ENCODE measurements at regions not wholly inside any gene's neighbourhood (a gene's known extent, or its start where the extent isn't known, plus 50 kb on each side); places are given as distances from the start of the nearest gene placed in this dataset.

- DNase-seq (ENCODE audit: low read depth) = no peak
These were observed 144.0 kb downstream of the CDC5L start for GRCh38 chr6:44531442-44532015.

GRCh38 chr6:44533421-44533820 lies 145.9 kb downstream of the CDC5L start:
- DNase-seq (ENCODE audit: low read depth) = no peak

- DNase-seq (ENCODE audit: low read depth) = no peak
These were observed 146.8 kb downstream of the CDC5L start for GRCh38 chr6:44534291-44534690.

- DNase-seq (ENCODE audit: low read depth) = no peak
These were observed 147.9 kb downstream of the CDC5L start for GRCh38 chr6:44535446-44535845.

- DNase-seq (ENCODE audit: low read depth) = no peak
These were observed 148.5 kb downstream of the CDC5L start for GRCh38 chr6:44535967-44536366.

GRCh38 chr6:44537306-44538049 lies 150.0 kb downstream of the CDC5L start:
- DNase-seq (ENCODE audit: low read depth) = no peak

GRCh38 chr6:44538131-44538806 lies 150.8 kb downstream of the CDC5L start:
- DNase-seq (ENCODE audit: low read depth) = no peak

GRCh38 chr6:44538807-44539201 lies 151.3 kb downstream of the CDC5L start:
- no peak for DNase-seq (ENCODE audit: low read depth)

GRCh38 chr6:44539701-44540355 lies 152.3 kb downstream of the CDC5L start:
- DNase-seq (ENCODE audit: low read depth) = no peak

GRCh38 chr6:44540881-44541280 lies 153.4 kb downstream of the CDC5L start:
- DNase-seq (ENCODE audit: low read depth) = no peak

GRCh38 chr6:44542401-44543116 lies 155.1 kb downstream of the CDC5L start:
- DNase-seq (ENCODE audit: low read depth) = no peak

GRCh38 chr6:44543664-44544063 lies 156.2 kb downstream of the CDC5L start:
- no peak for DNase-seq (ENCODE audit: low read depth)

GRCh38 chr6:44545224-44545623 lies 157.7 kb downstream of the CDC5L start:
- DNase-seq (ENCODE audit: low read depth) = no peak

GRCh38 chr6:44548319-44548718 lies 160.8 kb downstream of the CDC5L start:
- DNase-seq (ENCODE audit: low read depth) = no peak

GRCh38 chr6:44549516-44549915 lies 162.0 kb downstream of the CDC5L start:
- DNase-seq (ENCODE audit: low read depth) = no peak

GRCh38 chr6:44554194-44554593 lies 166.7 kb downstream of the CDC5L start:
- no peak for DNase-seq (ENCODE audit: low read depth)

- no peak for DNase-seq (ENCODE audit: low read depth)
These were observed 167.4 kb downstream of the CDC5L start for GRCh38 chr6:44554861-44555260.

GRCh38 chr6:44556046-44556445 lies 168.5 kb downstream of the CDC5L start:
- DNase-seq (ENCODE audit: low read depth) = no peak

GRCh38 chr6:44558024-44558831 lies 170.7 kb downstream of the CDC5L start:
- no peak for DNase-seq (ENCODE audit: low read depth)

- no peak for DNase-seq (ENCODE audit: low read depth)
These were observed 171.3 kb downstream of the CDC5L start for GRCh38 chr6:44558832-44559251.
